OCI-LY3 (cell line): ENCODE measurements at regions not wholly inside any gene's neighbourhood (a gene's known extent, or its start where the extent isn't known, plus 50 kb on each side); places are given as distances from the start of the nearest gene placed in this dataset.

Experiments used
- CTCF ChIP-seq: fragments of 200-600, 300-600 bp; sonication (generic); IDR thresholded peaks from 2 replicates; pipeline ENCODE4 v1.5.1; 2014; ENCODE audit warnings: antibody characterized with exemption, low read length, low read depth
- EZH2phosphoT487 ChIP-seq: fragments of 200-600 bp; shearing (Covaris generic); IDR thresholded peaks from 2 replicates; pipeline ENCODE4 v1.6.1; 2018; ENCODE audit warnings: antibody characterized with exemption, mixed run types, low read depth

- TF ChIP-seq CTCF, result no peak
- TF ChIP-seq EZH2phosphoT487, result no peak
Observed at GRCh38 chr14:53408175-53408879, 255.2 kb upstream of the DDHD1 start.
